Memory B cell (primary cell): ENCODE measurements at regions not wholly inside any gene's neighbourhood (a gene's known extent, or its start where the extent isn't known, plus 50 kb on each side); places are given as distances from the start of the nearest gene placed in this dataset.

Experiments
- ATAC-seq: fragments of 150-1000 bp; cut with Tn5 transposase; 2 replicates; pipeline ENCODE4 v1.10.0; 2021; ENCODE audit warnings: low read depth, mild to moderate bottlenecking, moderate library complexity
- DNase-seq, 2 donors: peaks; one replicate each; pipeline ENCODE4 v3.0.0; 2022; ENCODE audit warnings: low spot score in 2 of 2
- H3K27ac Mint-ChIP-seq: one replicate; pipeline ENCODE4 v1.8.0; 2022; ENCODE audit warnings: mild to moderate bottlenecking, moderate library complexity, mixed read lengths
- H3K27me3 Mint-ChIP-seq: one replicate; pipeline ENCODE4 v1.8.0; 2022; ENCODE audit warnings: mixed read lengths
- H3K36me3 Mint-ChIP-seq: one replicate; pipeline ENCODE4 v1.8.0; 2022; ENCODE audit warnings: mild to moderate bottlenecking, mixed read lengths
- H3K4me1 Mint-ChIP-seq: one replicate; pipeline ENCODE4 v1.8.0; 2022; ENCODE audit warnings: mixed read lengths
- H3K4me3 Mint-ChIP-seq: one replicate; pipeline ENCODE4 v1.8.0; 2022; ENCODE audit warnings: mild to moderate bottlenecking, moderate library complexity, mixed read lengths
- H3K9me3 Mint-ChIP-seq: one replicate; pipeline ENCODE4 v1.8.0; 2022; ENCODE audit warnings: mixed read lengths

- no peak for ATAC-seq
- peaks cover 3% of the 10 kb centered on the region for H3K4me1 Mint-ChIP-seq
- H3K9me3 Mint-ChIP-seq, result no peaks in the 10 kb centered on the region
These were observed 150.3 kb downstream of the DAD1 start for GRCh38 chr14:22438742-22439141.

GRCh38 chr14:22434901-22435550 is 154.0 kb downstream of the DAD1 start:
- no peak for ATAC-seq
- Mint-ChIP-seq H3K27ac (no peak overlapping the region), H3K4me3 (no peak overlapping the region), H3K36me3 (no peaks in the 10 kb centered on the region), H3K27me3 (peaks cover 8% of the 10 kb centered on the region), H3K4me1 (peaks cover 13% of the 10 kb centered on the region), H3K9me3 (no peaks in the 10 kb centered on the region)
- no peak for DNase-seq

More at GRCh38 chr14:22438742-22439141, 150.3 kb downstream of the DAD1 start:
- DNase-seq, result no peak
- Mint-ChIP-seq H3K36me3 (no peaks in the 10 kb centered on the region), H3K4me3 (no peak overlapping the region), H3K27ac (no peak overlapping the region), H3K27me3 (peaks cover 6% of the 10 kb centered on the region)

- no peak for ATAC-seq
- DNase-seq, result no peak
- Mint-ChIP-seq H3K4me3 (no peak overlapping the region), H3K27me3 (peaks cover 8% of the 10 kb centered on the region), H3K9me3 (no peaks in the 10 kb centered on the region), H3K27ac (no peak overlapping the region), H3K4me1 (peaks cover 17% of the 10 kb centered on the region), H3K36me3 (no peaks in the 10 kb centered on the region)
These were observed 155.0 kb downstream of the DAD1 start for GRCh38 chr14:22434030-22434429.

- Mint-ChIP-seq H3K36me3 (no peaks in the 10 kb centered on the region), H3K9me3 (no peaks in the 10 kb centered on the region), H3K4me3 (no peak overlapping the region), H3K27ac (no peak overlapping the region), H3K4me1 (peaks cover 17% of the 10 kb centered on the region), H3K27me3 (peaks cover 12% of the 10 kb centered on the region)
- DNase-seq (no peak), ATAC-seq (no peak)
These were observed 156.0 kb downstream of the DAD1 start for GRCh38 chr14:22433069-22433468.

- Mint-ChIP-seq H3K27me3 (peaks cover 12% of the 10 kb centered on the region), H3K36me3 (no peaks in the 10 kb centered on the region), H3K27ac (no peak overlapping the region), H3K4me1 (peaks cover 17% of the 10 kb centered on the region), H3K4me3 (no peak overlapping the region), H3K9me3 (no peaks in the 10 kb centered on the region)
- no peak for DNase-seq
- peak; percentile 93 for ATAC-seq
These were observed 156.6 kb downstream of the DAD1 start for GRCh38 chr14:22432348-22432976.

- no peak overlapping the region for H3K4me3 Mint-ChIP-seq
- peaks cover 17% of the 10 kb centered on the region for H3K4me1 Mint-ChIP-seq
- H3K9me3 Mint-ChIP-seq, result no peaks in the 10 kb centered on the region
- DNase-seq, result no peak
- no peaks in the 10 kb centered on the region for H3K36me3 Mint-ChIP-seq
- peaks cover 9% of the 10 kb centered on the region for H3K27me3 Mint-ChIP-seq
- no peak for ATAC-seq
- no peak overlapping the region for H3K27ac Mint-ChIP-seq
These were observed 159.3 kb downstream of the DAD1 start for GRCh38 chr14:22429546-22430294.

GRCh38 chr14:22428700-22429291 is 160.2 kb downstream of the DAD1 start:
- H3K4me3 Mint-ChIP-seq, result no peak overlapping the region
- H3K27ac Mint-ChIP-seq, result no peak overlapping the region
- H3K27me3 Mint-ChIP-seq, result peaks cover 12% of the 10 kb centered on the region
- no peak for ATAC-seq
- no peak for DNase-seq
- no peaks in the 10 kb centered on the region for H3K9me3 Mint-ChIP-seq
- no peaks in the 10 kb centered on the region for H3K36me3 Mint-ChIP-seq
- peaks cover 14% of the 10 kb centered on the region for H3K4me1 Mint-ChIP-seq

GRCh38 chr14:22427771-22428231 is 161.2 kb downstream of the DAD1 start:
- ATAC-seq, result no peak
- no peaks in the 10 kb centered on the region for H3K9me3 Mint-ChIP-seq
- H3K27me3 Mint-ChIP-seq, result peaks cover 12% of the 10 kb centered on the region
- no peaks in the 10 kb centered on the region for H3K36me3 Mint-ChIP-seq
- DNase-seq, result no peak
- H3K4me1 Mint-ChIP-seq, result peaks cover 12% of the 10 kb centered on the region
- H3K27ac Mint-ChIP-seq, result no peak overlapping the region
- H3K4me3 Mint-ChIP-seq, result no peak overlapping the region

- peaks cover 12% of the 10 kb centered on the region for H3K27me3 Mint-ChIP-seq
These were observed 162.3 kb downstream of the DAD1 start for GRCh38 chr14:22426711-22427110.

GRCh38 chr14:22423958-22424357 is 165.1 kb downstream of the DAD1 start:
- Mint-ChIP-seq H3K4me3 (no peak overlapping the region), H3K27me3 (peaks cover 13% of the 10 kb centered on the region), H3K9me3 (no peaks in the 10 kb centered on the region), H3K36me3 (no peaks in the 10 kb centered on the region), H3K27ac (no peak overlapping the region), H3K4me1 (peaks cover 11% of the 10 kb centered on the region)
- ATAC-seq (no peak), DNase-seq (no peak)

More at GRCh38 chr14:22426711-22427110, 162.3 kb downstream of the DAD1 start:
- H3K27ac Mint-ChIP-seq, result no peak overlapping the region
- H3K4me1 Mint-ChIP-seq, result peaks cover 14% of the 10 kb centered on the region
- no peak for ATAC-seq
- no peak for DNase-seq
- H3K4me3 Mint-ChIP-seq, result no peak overlapping the region
- H3K9me3 Mint-ChIP-seq, result no peaks in the 10 kb centered on the region
- no peaks in the 10 kb centered on the region for H3K36me3 Mint-ChIP-seq

- peaks cover 19% of the 10 kb centered on the region for H3K4me1 Mint-ChIP-seq
- peak; percentile 96 for ATAC-seq
These were observed 166.8 kb downstream of the DAD1 start for GRCh38 chr14:22422238-22422637.

GRCh38 chr14:22420598-22421186 is 168.3 kb downstream of the DAD1 start:
- Mint-ChIP-seq H3K9me3 (no peaks in the 10 kb centered on the region), H3K4me1 (peaks cover 19% of the 10 kb centered on the region), H3K4me3 (no peak overlapping the region), H3K36me3 (no peaks in the 10 kb centered on the region), H3K27me3 (peaks cover 8% of the 10 kb centered on the region), H3K27ac (no peak overlapping the region)
- ATAC-seq (no peak), DNase-seq (no peak)

More at GRCh38 chr14:22422238-22422637, 166.8 kb downstream of the DAD1 start:
- H3K4me3 Mint-ChIP-seq, result no peak overlapping the region
- peak overlapping the region; percentile 22 for H3K27ac Mint-ChIP-seq
- peak in 1 of 2 donors; percentile 32 for DNase-seq
- peaks cover 8% of the 10 kb centered on the region for H3K27me3 Mint-ChIP-seq
- H3K36me3 Mint-ChIP-seq, result no peaks in the 10 kb centered on the region
- H3K9me3 Mint-ChIP-seq, result no peaks in the 10 kb centered on the region

- Mint-ChIP-seq H3K36me3 (no peaks in the 10 kb centered on the region), H3K4me3 (no peak overlapping the region), H3K4me1 (peaks cover 20% of the 10 kb centered on the region), H3K27ac (no peak overlapping the region), H3K9me3 (no peaks in the 10 kb centered on the region), H3K27me3 (peaks cover 10% of the 10 kb centered on the region)
- DNase-seq (no peak), ATAC-seq (no peak)
These were observed 169.4 kb downstream of the DAD1 start for GRCh38 chr14:22419620-22420019.
